ENCODE measurements at regions not wholly inside any gene's neighbourhood (a gene's known extent, or its start where the extent isn't known, plus 50 kb on each side); places are given as distances from the start of the nearest gene placed in this dataset.

- Histone ChIP-seq H3K27ac (no peak overlapping the region), H3K36me3 (no peaks in the 10 kb centered on the region), H3K4me1 (ENCODE audit: insufficient read depth) (no peaks in the 10 kb centered on the region), H3K4me3 (no peak overlapping the region), H3K9me3 (no peaks in the 10 kb centered on the region), H3K27me3 (no peaks in the 10 kb centered on the region)
- DNase-seq, result no peak
- intact Hi-C loops (cut with DNase I), result no loop called here
- WGBS, 3 donors, result 77 to 79% (median 78%) methylated on average over 1 of the region's 1 CpG
- TF ChIP-seq EP300 (IDR thresholded peaks at IDR 0.05), result no peak
- TF ChIP-seq, protein P1, sequence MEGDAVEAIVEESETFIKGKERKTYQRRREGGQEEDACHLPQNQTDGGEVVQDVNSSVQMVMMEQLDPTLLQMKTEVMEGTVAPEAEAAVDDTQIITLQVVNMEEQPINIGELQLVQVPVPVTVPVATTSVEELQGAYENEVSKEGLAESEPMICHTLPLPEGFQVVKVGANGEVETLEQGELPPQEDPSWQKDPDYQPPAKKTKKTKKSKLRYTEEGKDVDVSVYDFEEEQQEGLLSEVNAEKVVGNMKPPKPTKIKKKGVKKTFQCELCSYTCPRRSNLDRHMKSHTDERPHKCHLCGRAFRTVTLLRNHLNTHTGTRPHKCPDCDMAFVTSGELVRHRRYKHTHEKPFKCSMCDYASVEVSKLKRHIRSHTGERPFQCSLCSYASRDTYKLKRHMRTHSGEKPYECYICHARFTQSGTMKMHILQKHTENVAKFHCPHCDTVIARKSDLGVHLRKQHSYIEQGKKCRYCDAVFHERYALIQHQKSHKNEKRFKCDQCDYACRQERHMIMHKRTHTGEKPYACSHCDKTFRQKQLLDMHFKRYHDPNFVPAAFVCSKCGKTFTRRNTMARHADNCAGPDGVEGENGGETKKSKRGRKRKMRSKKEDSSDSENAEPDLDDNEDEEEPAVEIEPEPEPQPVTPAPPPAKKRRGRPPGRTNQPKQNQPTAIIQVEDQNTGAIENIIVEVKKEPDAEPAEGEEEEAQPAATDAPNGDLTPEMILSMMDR (IDR thresholded peaks at IDR 0.05), result no peak
- TF ChIP-seq POLR2A (IDR thresholded peaks at IDR 0.05), result no peak
Measured at GRCh38 chr5:29982457-29982856, 1211.0 kb upstream of the CDH6 start.

DNA sequence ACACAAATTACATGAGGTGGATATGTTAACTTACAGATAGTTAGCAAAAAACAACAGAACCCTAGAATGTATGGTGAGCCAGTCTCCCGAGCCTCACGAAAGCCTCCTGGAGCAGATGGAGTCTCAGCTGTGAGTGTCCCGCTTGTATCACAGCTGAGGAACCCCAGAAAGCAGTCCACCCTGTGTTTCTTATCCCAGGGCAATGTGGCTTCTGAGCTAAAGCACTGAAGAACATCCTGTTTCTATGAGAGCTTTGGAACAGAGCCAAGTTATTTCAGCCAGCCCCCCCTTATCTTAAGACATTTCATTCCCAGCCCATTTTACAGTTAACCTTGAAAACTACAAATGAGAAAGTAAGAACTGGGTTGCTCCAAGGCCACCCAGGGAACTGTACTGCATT lies 1220.9 kb upstream of the CDH6 start:
- H3K9me3 ChIP-seq, result no peaks in the 10 kb centered on the region
- no peak for DNase-seq
- intact Hi-C loops (cut with DNase I), result no loop called here
- no peak overlapping the region for H3K27ac ChIP-seq
- no peak overlapping the region for H3K4me3 ChIP-seq
- no peaks in the 10 kb centered on the region for H3K4me1 ChIP-seq (ENCODE audit: insufficient read depth)
- no peaks in the 10 kb centered on the region for H3K36me3 ChIP-seq
- 2 to 16% (median 8%) methylated on average over 3 of the region's 3 CpGs for whole genome bisulfite sequencing, 3 donors
- no peaks in the 10 kb centered on the region for H3K27me3 ChIP-seq
- TF ChIP-seq, protein P1 (IDR thresholded peaks at IDR 0.05), result no peak
- TF ChIP-seq EP300 (IDR thresholded peaks at IDR 0.05), result no peak
- no peak for TF ChIP-seq POLR2A (IDR thresholded peaks at IDR 0.05)

GRCh38 chr5:29963956-29964355 lies 1229.5 kb upstream of the CDH6 start:
- no peak for TF ChIP-seq EP300 (IDR thresholded peaks at IDR 0.05)
- TF ChIP-seq POLR2A (IDR thresholded peaks at IDR 0.05), result no peak
- TF ChIP-seq, protein P1 (IDR thresholded peaks at IDR 0.05), result no peak
- intact Hi-C loops (cut with DNase I), result no loop called here
- no peak for DNase-seq
- no peaks in the 10 kb centered on the region for H3K4me1 ChIP-seq (ENCODE audit: insufficient read depth)
- no peak overlapping the region for H3K4me3 ChIP-seq
- no peaks in the 10 kb centered on the region for H3K9me3 ChIP-seq
- no peaks in the 10 kb centered on the region for H3K27me3 ChIP-seq
- WGBS, 3 donors, result 17 to 36% (median 18%) methylated on average over 3 of the region's 3 CpGs
- no peak overlapping the region for H3K27ac ChIP-seq
- H3K36me3 ChIP-seq, result no peaks in the 10 kb centered on the region

GRCh38 chr5:29960323-29960722 lies 1233.2 kb upstream of the CDH6 start:
- H3K36me3 ChIP-seq, result no peaks in the 10 kb centered on the region
- H3K27ac ChIP-seq, result no peak overlapping the region
- H3K9me3 ChIP-seq, result no peaks in the 10 kb centered on the region
- intact Hi-C loops (cut with DNase I), result no loop called here
- H3K4me1 ChIP-seq (ENCODE audit: insufficient read depth), result no peaks in the 10 kb centered on the region
- no peak for DNase-seq
- 62 to 78% (median 63%) methylated on average over 2 of the region's 2 CpGs for WGBS, 3 donors
- no peaks in the 10 kb centered on the region for H3K27me3 ChIP-seq
- TF ChIP-seq POLR2A (IDR thresholded peaks at IDR 0.05), result no peak
- TF ChIP-seq, protein P1 (IDR thresholded peaks at IDR 0.05), result no peak
- TF ChIP-seq EP300 (IDR thresholded peaks at IDR 0.05), result no peak
- no peak overlapping the region for H3K4me3 ChIP-seq

All from ovary (tissue), 7 donors.